Heart right ventricle (tissue), 16 donors: ENCODE measurements at regions not wholly inside any gene's neighbourhood (a gene's known extent, or its start where the extent isn't known, plus 50 kb on each side); places are given as distances from the start of the nearest gene placed in this dataset.

Experiments used
- ATAC-seq, 8 donors: fragments of 200-7000 bp; cut with Tn5 transposase; one replicate each; pipeline ENCODE4 v1.9.1; 2020; ENCODE audit warnings: mild to moderate bottlenecking in 8 of 8, moderate library complexity in 8 of 8, moderate number of reproducible peaks in 1 of 8
- DNase-seq, 2 donors: peaks; one replicate each; pipeline ENCODE4 v3.0.0-alpha.2; 2020
- H3K27ac ChIP-seq, 10 donors: fragments of 200-600 bp; sonication (generic) in 2 of 10; one replicate each; pipeline versions ENCODE4 v1.5.0 to v1.8.0; 2020 to 2022; ENCODE audit warnings: mild to moderate bottlenecking in 3 of 10
- H3K27me3 ChIP-seq, 7 donors: fragments of 200-600 bp; one replicate each; pipeline ENCODE4 v1.8.0; 2021 to 2022; ENCODE audit warnings: mild to moderate bottlenecking in 2 of 7
- H3K36me3 ChIP-seq, 9 donors: fragments of 200-600 bp; sonication (generic) in 1 of 9; one replicate each; pipeline versions ENCODE4 v1.5.0 to v1.8.0; 2020 to 2022; ENCODE audit warnings: mild to moderate bottlenecking in 2 of 9
- H3K4me1 ChIP-seq, 9 donors: fragments of 200-600 bp; sonication (generic) in 1 of 9; one replicate each; pipeline versions ENCODE4 v1.5.0 to v1.8.0; 2020 to 2022; ENCODE audit warnings: mild to moderate bottlenecking in 4 of 9
- H3K4me3 ChIP-seq, 10 donors: fragments of 200-600 bp; sonication (generic) in 2 of 10; one replicate each; pipeline versions ENCODE4 v1.5.0 to v1.8.0; 2020 to 2022; ENCODE audit warnings: mild to moderate bottlenecking in 7 of 10, moderate library complexity in 2 of 10
- H3K9me3 ChIP-seq, 11 donors: fragments of 200-600 bp in 10 of 11; sonication (generic) in 2 of 11; one replicate each; pipeline versions ENCODE4 v1.5.0 to v1.8.0; 2013 to 2022; ENCODE audit warnings: mild to moderate bottlenecking in 2 of 11, control low read depth in 1 of 11, moderate library complexity in 1 of 11
- WGBS, 2 donors: extraction: QIAGEN DNeasy Blood & Tissue Kit; methylation state at CpG; one replicate each; pipeline ENCODE4 v1.1.7; 2013; ENCODE audit warnings: inconsistent platforms in 1 of 2; 5-methylcytosine and 5-hydroxymethylcytosine counted together
- intact Hi-C, 10 donors: fragments of 100-400 bp; cut with DNase I; formaldehyde crosslinking; loops; one replicate each; pipeline versions ENCODE4 v1.11.1 to v1.14.2; 2022
- TF ChIP-seq, protein P1 (sequence below), 9 donors: fragments of 200-600 bp; sonication (generic) in 2 of 9; IDR thresholded peaks; one replicate each; pipeline versions ENCODE4 v1.5.0 to v1.8.0; 2021 to 2022; ENCODE audit warnings: antibody characterized with exemption in 9 of 9, mild to moderate bottlenecking in 5 of 9, moderate library complexity in 1 of 9
- donor health status: Arrhythmogenic right ventricular cardiomyopathy.
- donor health status: ischemic (EF 13 %, LVEDD 7.1; RV severe dilation, severe dysfunction).
- donor health status: healthy with polysubstance abuse.
- donor health status: DM: no; HTN: yes; CAD: no.
- donor health status: DM: no; HTN: no; CAD: no.
- donor health status: ischemic (EF 25% LVEDD 6.9; RV normal size, moderate dysfunction).
- donor health status: ischemic (EF 25% LVEDD 5.7; RV mildly dilated, moderate dysfunction).
- donor health status: healthy.
- donor health status: DM: yes; HTN: yes; CAD: no.
- donor health status: Ischemic cardiomyopathy.
- donor health status: ischemic (EF 35%, LVEDD 5.7; RV mildly dilated, moderate dysfunction).
- donor health status: nonischemic (EF 11% LVEDD 7.7; RV severe dilation, severe dysfunction).
- donor health status: DM: yes; HTN: yes; CAD: no.
- donor health status: PGD.
- donor health status: ischemic (EF 29% LVEDD 5.4; RV normal size, mild dysfunction).
- donor health status: nonischemic (EF 23%, LVEDD 6.1; RV moderate dilation, normal function).

DNA sequence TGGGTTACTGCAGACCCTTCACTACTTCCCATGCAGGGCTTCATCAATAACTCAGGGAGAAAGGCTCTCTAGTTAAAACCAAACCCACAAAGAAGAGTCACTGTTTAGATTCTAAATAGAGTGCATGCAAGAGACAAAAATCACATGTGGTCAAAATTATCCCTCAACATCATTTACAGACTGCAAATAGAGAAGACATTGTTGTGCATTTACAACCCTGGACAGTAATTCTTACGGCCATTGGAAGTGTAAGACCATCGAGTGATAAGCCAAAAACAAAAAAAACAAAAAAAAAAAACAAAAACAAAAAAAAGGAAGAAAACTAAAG, 93.4 kb downstream of the RASSF10 start:
- WGBS, 2 donors: 75 to 82% methylated on average over 2 of the region's 2 CpGs
- Histone ChIP-seq H3K4me1 (peaks cover 0 to 26% (median 13%) of the 10 kb centered on the region in 9 donors), H3K36me3 (no peaks in the 10 kb centered on the region), H3K9me3 (no peaks in the 10 kb centered on the region), H3K4me3 (no peak overlapping the region), H3K27ac (no peak overlapping the region), H3K27me3 (peaks cover 0 to 6% (median 0%) of the 10 kb centered on the region in 7 donors)
- TF ChIP-seq, protein P1, sequence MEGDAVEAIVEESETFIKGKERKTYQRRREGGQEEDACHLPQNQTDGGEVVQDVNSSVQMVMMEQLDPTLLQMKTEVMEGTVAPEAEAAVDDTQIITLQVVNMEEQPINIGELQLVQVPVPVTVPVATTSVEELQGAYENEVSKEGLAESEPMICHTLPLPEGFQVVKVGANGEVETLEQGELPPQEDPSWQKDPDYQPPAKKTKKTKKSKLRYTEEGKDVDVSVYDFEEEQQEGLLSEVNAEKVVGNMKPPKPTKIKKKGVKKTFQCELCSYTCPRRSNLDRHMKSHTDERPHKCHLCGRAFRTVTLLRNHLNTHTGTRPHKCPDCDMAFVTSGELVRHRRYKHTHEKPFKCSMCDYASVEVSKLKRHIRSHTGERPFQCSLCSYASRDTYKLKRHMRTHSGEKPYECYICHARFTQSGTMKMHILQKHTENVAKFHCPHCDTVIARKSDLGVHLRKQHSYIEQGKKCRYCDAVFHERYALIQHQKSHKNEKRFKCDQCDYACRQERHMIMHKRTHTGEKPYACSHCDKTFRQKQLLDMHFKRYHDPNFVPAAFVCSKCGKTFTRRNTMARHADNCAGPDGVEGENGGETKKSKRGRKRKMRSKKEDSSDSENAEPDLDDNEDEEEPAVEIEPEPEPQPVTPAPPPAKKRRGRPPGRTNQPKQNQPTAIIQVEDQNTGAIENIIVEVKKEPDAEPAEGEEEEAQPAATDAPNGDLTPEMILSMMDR (IDR thresholded peaks at IDR 0.05): no peak
- intact Hi-C loops: no loop called here
- ATAC-seq (no peak), DNase-seq (no peak)

DNA sequence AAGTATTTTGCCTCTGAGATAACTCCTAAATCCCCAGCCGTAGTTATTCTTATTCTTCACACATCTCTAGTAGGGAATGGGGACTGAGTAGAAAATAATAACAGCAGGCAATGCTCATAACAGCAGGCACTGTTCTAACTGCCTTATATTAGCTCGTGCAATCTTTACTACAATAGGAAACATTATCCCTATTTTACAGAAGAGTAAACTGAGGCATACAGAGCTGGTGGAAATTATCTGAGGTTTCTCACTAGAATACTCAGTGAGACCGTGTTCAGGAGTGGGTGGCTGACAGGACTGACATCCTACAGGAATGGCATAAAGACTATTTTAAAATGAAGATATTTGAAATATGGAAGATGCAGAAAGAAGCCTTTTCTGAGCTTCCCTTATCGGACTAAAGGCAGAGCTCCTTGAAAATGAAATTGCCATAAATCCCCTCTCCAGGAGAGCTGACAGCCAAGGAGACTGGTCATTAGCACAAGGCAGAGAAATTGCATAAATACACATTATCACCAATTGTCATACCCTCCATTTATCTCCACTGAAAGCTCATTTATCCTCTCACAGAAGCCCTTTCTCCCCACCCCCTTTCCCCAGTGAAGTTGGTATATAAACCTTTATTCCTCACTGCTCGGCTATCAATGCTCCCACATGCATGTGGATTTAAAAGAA, 93.9 kb downstream of the RASSF10 start:
- Histone ChIP-seq H3K4me3 (no peak overlapping the region), H3K4me1 (peaks cover 0 to 26% (median 13%) of the 10 kb centered on the region in 9 donors), H3K27ac (no peak overlapping the region), H3K36me3 (no peaks in the 10 kb centered on the region), H3K27me3 (peaks cover 0 to 6% (median 0%) of the 10 kb centered on the region in 7 donors), H3K9me3 (no peaks in the 10 kb centered on the region)
- WGBS, 2 donors: 81 to 84% methylated on average over 5 of the region's 5 CpGs
- no peak for DNase-seq
- intact Hi-C loops: no loop called here
- TF ChIP-seq, protein P1 (IDR thresholded peaks at IDR 0.05): no peak
- no peak for ATAC-seq

DNA sequence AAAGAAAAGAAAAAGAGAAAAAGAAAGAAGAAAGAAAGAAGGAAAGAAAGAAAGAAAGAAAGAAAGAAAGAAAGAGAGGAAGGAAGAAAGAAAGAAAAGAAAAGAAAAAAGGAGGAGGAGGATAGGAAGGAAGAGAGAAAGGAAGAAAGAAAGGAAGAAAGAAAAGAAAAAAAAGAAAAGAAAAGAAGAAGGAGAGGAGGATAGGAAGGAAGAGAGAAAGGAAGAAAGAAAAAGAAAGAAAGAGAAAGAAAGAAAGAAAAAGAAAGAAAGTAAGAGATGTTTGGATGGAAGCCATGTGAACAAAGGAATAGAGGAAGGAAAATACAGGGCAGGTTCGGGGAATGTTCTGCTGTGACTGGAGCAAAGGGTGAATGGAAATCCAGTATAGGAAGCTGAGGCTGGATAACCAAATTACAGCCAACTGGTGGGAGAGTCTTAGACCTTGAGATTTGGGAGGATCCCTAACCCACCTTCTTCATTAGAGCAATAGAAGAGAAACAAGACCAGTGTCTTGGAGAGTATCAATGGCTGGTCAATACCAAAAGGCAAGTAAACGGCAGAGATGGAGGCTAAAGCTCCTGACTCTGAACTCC, 94.9 kb downstream of the RASSF10 start:
- Histone ChIP-seq H3K27ac (peak overlapping the region in 6 of 10 donors; percentile 4 to 65 (median 46)), H3K4me1 (peaks cover 0 to 26% (median 13%) of the 10 kb centered on the region in 9 donors), H3K9me3 (no peaks in the 10 kb centered on the region), H3K4me3 (no peak overlapping the region), H3K27me3 (peaks cover 0 to 4% (median 0%) of the 10 kb centered on the region in 7 donors), H3K36me3 (no peaks in the 10 kb centered on the region)
- ATAC-seq: peak in 1 of 8 donors; percentile 12
- intact Hi-C loops: no loop called here
- TF ChIP-seq, protein P1 (IDR thresholded peaks at IDR 0.05): no peak
- DNase-seq: no peak
- WGBS, 2 donors: 32 to 60% methylated on average over 2 of the region's 2 CpGs

DNA sequence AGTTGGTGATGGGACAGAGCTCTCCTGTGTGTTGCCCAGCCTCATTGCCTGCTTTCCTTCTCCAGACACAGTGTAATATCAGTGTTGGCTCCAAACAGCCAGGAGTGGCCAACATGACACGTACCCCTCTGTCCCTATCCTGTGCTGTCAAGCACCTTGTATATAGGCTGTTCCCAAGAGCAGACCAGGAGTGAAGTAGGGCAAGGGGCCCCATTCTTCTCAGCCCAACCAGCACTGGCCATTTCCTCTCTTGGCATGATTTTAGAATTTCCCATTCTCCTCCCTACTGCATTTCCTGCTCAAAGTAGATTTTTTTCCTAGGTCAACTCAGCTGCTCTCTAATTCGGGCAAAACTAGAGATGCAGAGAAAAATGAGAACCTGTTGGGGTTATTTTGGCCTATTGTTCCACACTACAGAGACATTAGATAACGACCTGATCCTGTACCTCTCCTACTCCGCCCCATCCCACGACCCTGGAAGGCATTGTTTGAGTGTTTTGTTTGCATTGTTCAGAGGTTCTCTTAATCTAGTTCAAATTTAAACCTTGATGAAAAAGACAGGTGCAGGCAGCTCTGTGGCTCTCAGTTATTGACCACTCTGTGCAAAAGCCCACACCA, 95.6 kb downstream of the RASSF10 start:
- 50 to 58% methylated on average over 5 of the region's 5 CpGs for WGBS, 2 donors
- peak overlapping the region in 6 of 10 donors; percentile 4 to 65 (median 46) for H3K27ac ChIP-seq
- no peak overlapping the region for H3K4me3 ChIP-seq
- H3K36me3 ChIP-seq: no peaks in the 10 kb centered on the region
- H3K27me3 ChIP-seq: peaks cover 0 to 4% (median 0%) of the 10 kb centered on the region in 7 donors
- TF ChIP-seq, protein P1 (IDR thresholded peaks at IDR 0.05): no peak
- DNase-seq (peak in 1 of 2 donors; percentile 19), ATAC-seq (peak; percentile 48 to 80 (median 74))
- H3K9me3 ChIP-seq: no peaks in the 10 kb centered on the region
- peaks cover 0 to 26% (median 13%) of the 10 kb centered on the region in 9 donors for H3K4me1 ChIP-seq
- intact Hi-C loops: loop anchor here in 1 of 10 donors (5.0 kb wide), 1 partner anchor 72 kb away; no protein-coding TSS in a partner anchor
